AG09319 (cell line): ENCODE measurements at regions not wholly inside any gene's neighbourhood (a gene's known extent, or its start where the extent isn't known, plus 50 kb on each side); places are given as distances from the start of the nearest gene placed in this dataset.

Experiments
- DNase-seq: peaks from one replicate; pipeline ENCODE4 v3.0.0-alpha.2; 2010; ENCODE audit warnings: low read depth; ENCODE audit errors: extremely low read depth
- TF ChIP-seq, protein P1 (sequence below): IDR thresholded peaks from 2 replicates; pipeline ENCODE4 v1.5.1; 2011; ENCODE audit warnings: low read depth, mild to moderate bottlenecking, inconsistent platforms, low read length, moderate library complexity

DNA sequence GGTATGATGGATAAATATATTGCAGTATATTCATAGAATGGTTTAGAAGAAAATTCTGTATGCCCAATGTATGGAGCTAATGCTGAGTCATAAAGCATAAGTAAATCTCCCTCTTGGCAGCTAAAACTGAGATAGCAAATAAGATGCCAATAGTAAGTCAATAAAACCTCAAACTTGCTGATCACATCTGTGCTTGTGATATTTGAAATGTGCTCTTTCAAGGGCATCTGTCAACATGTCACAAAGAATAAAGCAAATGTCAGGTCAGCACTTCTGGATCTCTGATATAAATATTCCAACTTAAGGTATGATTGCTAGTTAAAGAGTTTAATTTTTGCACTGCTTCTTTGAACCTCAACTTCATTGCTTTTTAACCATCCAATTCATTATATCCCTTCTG, 262.3 kb upstream of the EMCN start:
- TF ChIP-seq, protein P1, sequence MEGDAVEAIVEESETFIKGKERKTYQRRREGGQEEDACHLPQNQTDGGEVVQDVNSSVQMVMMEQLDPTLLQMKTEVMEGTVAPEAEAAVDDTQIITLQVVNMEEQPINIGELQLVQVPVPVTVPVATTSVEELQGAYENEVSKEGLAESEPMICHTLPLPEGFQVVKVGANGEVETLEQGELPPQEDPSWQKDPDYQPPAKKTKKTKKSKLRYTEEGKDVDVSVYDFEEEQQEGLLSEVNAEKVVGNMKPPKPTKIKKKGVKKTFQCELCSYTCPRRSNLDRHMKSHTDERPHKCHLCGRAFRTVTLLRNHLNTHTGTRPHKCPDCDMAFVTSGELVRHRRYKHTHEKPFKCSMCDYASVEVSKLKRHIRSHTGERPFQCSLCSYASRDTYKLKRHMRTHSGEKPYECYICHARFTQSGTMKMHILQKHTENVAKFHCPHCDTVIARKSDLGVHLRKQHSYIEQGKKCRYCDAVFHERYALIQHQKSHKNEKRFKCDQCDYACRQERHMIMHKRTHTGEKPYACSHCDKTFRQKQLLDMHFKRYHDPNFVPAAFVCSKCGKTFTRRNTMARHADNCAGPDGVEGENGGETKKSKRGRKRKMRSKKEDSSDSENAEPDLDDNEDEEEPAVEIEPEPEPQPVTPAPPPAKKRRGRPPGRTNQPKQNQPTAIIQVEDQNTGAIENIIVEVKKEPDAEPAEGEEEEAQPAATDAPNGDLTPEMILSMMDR: no peak
- no peak for DNase-seq

DNA sequence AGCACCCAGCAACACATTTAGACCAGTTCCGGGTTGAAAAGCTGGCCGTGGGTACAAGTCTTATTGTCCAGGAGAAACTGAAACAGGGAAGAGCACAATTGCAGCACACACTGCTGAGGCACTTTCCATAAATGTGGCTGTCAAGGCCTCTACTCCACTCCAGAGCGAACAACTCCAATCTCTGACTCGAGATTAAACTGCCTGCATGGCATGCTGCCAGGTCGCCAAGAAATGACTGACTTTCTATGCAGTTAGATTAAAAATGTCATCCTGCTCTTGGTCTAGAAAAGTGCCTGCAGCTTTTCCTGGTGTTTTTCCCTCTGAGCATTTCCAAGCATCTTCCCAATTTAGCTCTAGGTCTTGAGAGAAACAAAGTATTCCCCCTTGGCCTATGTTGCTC, 260.6 kb upstream of the EMCN start:
- no peak for DNase-seq
- TF ChIP-seq, protein P1: no peak

DNA sequence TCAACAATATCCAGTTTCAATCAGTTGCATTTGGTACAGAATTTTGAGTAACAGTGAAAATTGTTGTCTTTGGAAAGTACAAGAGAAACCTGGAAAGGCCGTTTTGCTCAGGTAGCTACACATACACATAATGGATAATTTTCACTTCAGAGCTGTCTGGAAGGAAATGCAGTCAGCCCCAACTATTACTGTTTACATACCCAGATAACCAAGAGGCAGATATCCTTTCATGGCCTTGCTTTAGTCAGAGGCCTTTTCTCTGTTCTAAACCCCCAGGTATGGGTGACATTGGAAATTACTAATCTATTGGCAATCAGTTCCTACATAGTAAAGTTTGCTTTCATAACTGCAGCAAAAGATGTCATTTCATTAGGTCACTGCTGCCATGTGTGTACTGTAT, 244.9 kb upstream of the EMCN start:
- TF ChIP-seq, protein P1: no peak
- no peak for DNase-seq

DNA sequence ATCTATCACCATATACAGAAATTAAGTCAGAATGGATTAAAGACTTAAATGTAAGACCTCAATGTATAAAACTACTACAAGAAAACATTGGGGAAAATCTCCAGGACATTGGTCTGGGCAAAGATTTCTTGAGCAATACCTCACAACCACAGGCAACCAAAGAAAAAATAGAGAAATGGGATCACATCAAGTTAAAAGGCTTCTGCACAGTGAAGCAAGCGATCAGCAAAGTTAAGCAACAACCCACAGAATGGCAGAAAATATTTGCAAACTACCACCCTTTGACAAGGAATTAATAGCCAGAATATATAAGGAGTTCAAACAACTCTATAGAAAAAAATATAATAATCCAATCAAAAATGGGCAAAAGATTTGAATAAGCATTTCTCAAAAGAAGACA, 236.9 kb upstream of the EMCN start:
- TF ChIP-seq, protein P1: no peak
- no peak for DNase-seq

DNA sequence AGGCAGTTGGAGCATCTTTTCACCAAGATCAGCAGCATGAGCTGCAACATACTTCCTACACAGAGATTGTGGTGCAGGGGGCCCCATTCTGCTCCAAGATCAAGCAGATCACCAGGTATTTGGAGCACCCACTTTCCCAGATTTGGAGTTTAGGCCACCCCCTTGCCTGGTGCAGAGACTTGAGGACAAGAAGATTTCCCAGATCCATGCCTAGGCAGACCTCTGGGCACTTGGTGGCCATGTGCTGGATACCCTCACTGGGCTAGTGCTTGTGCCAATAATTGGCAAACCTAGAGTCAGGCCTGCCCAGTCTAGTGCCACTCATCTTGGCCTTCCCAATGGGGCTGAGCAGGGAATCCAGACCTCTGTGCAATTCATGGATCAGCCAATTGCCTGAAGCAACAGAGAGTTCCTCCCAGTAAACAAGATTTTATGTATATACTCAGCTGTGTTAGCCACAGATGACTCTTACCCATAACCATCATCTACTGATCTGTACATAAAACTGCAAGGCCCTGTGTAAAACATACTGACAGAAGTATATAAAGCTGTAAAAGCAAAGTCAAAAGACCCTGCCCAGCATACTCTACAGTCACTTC, 228.4 kb upstream of the EMCN start:
- TF ChIP-seq, protein P1: no peak
- DNase-seq: no peak

DNA sequence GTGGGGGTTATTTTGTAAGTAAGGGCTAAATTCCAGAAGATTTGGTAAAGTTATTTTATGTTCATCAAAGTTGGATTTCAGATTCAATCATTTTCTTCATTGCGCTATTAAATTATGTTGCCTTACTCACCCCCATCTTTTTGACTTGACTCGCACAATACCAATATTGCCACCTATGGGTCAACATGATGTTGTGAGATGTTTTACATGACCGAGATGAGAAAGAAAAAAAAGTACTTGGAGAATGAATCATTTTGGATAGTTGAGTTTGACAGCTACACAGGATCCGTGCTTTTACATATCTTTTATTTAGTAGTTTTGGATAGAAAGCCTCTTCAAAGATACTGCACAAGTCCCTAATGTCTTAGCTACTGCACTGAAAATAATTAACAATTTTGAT, 224.2 kb upstream of the EMCN start:
- no peak for DNase-seq
- TF ChIP-seq, protein P1: peak; percentile 26

DNA sequence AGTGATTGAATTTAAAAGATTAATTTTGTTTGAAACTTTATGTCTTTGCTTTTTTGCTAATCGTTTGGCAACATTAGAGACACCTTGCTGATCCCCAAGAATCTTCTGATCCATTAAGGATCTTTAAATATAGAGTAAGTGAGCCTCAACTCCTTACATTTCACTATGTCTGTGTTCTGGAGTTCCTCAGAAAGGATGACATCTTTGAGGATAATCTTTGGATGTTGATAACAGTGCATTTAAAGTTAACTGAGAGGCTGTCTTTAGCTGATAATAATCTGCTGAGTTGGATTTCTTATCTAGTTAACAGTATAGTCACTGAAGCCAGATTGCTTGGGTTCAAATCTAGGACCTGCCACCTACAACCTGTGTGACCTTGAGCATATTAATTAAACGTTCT, 221.6 kb upstream of the EMCN start:
- DNase-seq: no peak
- TF ChIP-seq, protein P1: no peak
